Mesenchymal stem cell (in vitro differentiated cells and primary cell): ENCODE measurements at regions not wholly inside any gene's neighbourhood (a gene's known extent, or its start where the extent isn't known, plus 50 kb on each side); places are given as distances from the start of the nearest gene placed in this dataset.
"Not testable (repeated sequence)": the region's sequence is repeated elsewhere in the genome, so short reads cannot be mapped to it uniquely, and the experiment has no call there.

Source experiments
- DNase-seq: peaks from one replicate; pipeline ENCODE4 v3.0.0-alpha.2; 2013
- H2AFZ ChIP-seq: one replicate; pipeline ENCODE4 v1.6.1; 2013; ENCODE audit warnings: low read depth, mild to moderate bottlenecking, control low read depth, inconsistent platforms, low read length, moderate library complexity
- H2AK5ac ChIP-seq: 2 replicates; pipeline ENCODE4 v1.6.1; 2013; ENCODE audit warnings: low read length, moderate library complexity, mild to moderate bottlenecking, inconsistent platforms; ENCODE audit not compliant: severe bottlenecking
- H2BK120ac ChIP-seq: one replicate; pipeline ENCODE4 v1.6.1; 2013; ENCODE audit warnings: low read depth, mild to moderate bottlenecking, inconsistent platforms, low read length, moderate library complexity
- H2BK12ac ChIP-seq, 2 experiments: one replicate each; pipeline ENCODE4 v1.6.1; 2013; ENCODE audit warnings: inconsistent platforms in 2 of 2, low read length in 2 of 2, mild to moderate bottlenecking in 2 of 2, moderate library complexity in 2 of 2, control low read depth in 1 of 2
- H2BK15ac ChIP-seq: one replicate; pipeline ENCODE4 v1.6.1; 2013; ENCODE audit warnings: mild to moderate bottlenecking, low read depth, inconsistent platforms; ENCODE audit not compliant: poor library complexity, severe bottlenecking
- H2BK5ac ChIP-seq: 2 replicates; pipeline ENCODE4 v1.6.1; 2013; ENCODE audit warnings: low read depth, mild to moderate bottlenecking, low read length, control low read depth, inconsistent platforms; ENCODE audit not compliant: poor library complexity, severe bottlenecking
- H3K14ac ChIP-seq, 2 experiments: one replicate each; pipeline ENCODE4 v1.6.1; 2013; ENCODE audit warnings: inconsistent platforms in 2 of 2, low read length in 2 of 2, control low read depth in 1 of 2, mild to moderate bottlenecking in 1 of 2, moderate library complexity in 1 of 2
- H3K18ac ChIP-seq, 2 experiments: one replicate each; pipeline ENCODE4 v1.6.1; 2013; ENCODE audit warnings: inconsistent platforms in 2 of 2, low read length in 2 of 2, control low read depth in 1 of 2, low read depth in 1 of 2, mild to moderate bottlenecking in 1 of 2
- H3K23ac ChIP-seq, 2 experiments: one replicate each; pipeline ENCODE4 v1.6.1; 2013; ENCODE audit warnings: inconsistent platforms in 2 of 2, low read length in 2 of 2, mild to moderate bottlenecking in 2 of 2, moderate library complexity in 2 of 2, control low read depth in 1 of 2
- H3K27ac ChIP-seq: 2 replicates; pipeline ENCODE4 v1.5.1; 2013; ENCODE audit warnings: mild to moderate bottlenecking, moderate library complexity, low read length, control low read depth, inconsistent platforms; ENCODE audit not compliant: poor library complexity, severe bottlenecking
- H3K27me3 ChIP-seq, 2 experiments: 2 replicates each; pipeline versions ENCODE4 v1.6.1 to v1.7.0; 2013; ENCODE audit warnings: low read length in 2 of 2, mild to moderate bottlenecking in 2 of 2, moderate library complexity in 2 of 2, control low read depth in 1 of 2, inconsistent platforms in 1 of 2; ENCODE audit not compliant: control insufficient read depth in 1 of 2, insufficient read depth in 1 of 2
- H3K36me3 ChIP-seq, 2 experiments: 2 replicates each; pipeline versions ENCODE4 v1.6.1 to v1.7.0; 2013; ENCODE audit warnings: low read length in 2 of 2, control low read depth in 1 of 2, inconsistent platforms in 1 of 2, low read depth in 1 of 2, mild to moderate bottlenecking in 1 of 2; ENCODE audit not compliant: insufficient read depth in 2 of 2, control insufficient read depth in 1 of 2
- H3K4ac ChIP-seq, 2 experiments: one replicate each; pipeline ENCODE4 v1.6.1; 2013; ENCODE audit warnings: inconsistent platforms in 2 of 2, low read length in 2 of 2, mild to moderate bottlenecking in 2 of 2, moderate library complexity in 2 of 2, control low read depth in 1 of 2, low read depth in 1 of 2
- H3K4me1 ChIP-seq: 2 replicates; pipeline ENCODE4 v1.6.1; 2013; ENCODE audit warnings: low read depth, low read length, control low read depth; ENCODE audit not compliant: control insufficient read depth, insufficient read depth
- H3K4me2 ChIP-seq: 2 replicates; pipeline ENCODE4 v1.6.1; 2013; ENCODE audit warnings: low read length, mild to moderate bottlenecking, inconsistent platforms; ENCODE audit not compliant: poor library complexity, severe bottlenecking
- H3K4me3 ChIP-seq, 2 experiments: 2 replicates each; pipeline versions ENCODE4 v1.5.1 to v1.7.0; 2013; ENCODE audit warnings: low read length in 2 of 2, mild to moderate bottlenecking in 2 of 2, control low read depth in 1 of 2, low read depth in 1 of 2; ENCODE audit not compliant: insufficient read depth in 1 of 2
- H3K79me1 ChIP-seq: replicated peaks from 2 replicates; pipeline ENCODE4 v1.6.1; 2013; ENCODE audit warnings: mild to moderate bottlenecking, control low read depth, low read length, inconsistent platforms; ENCODE audit not compliant: poor library complexity, severe bottlenecking
- H3K9ac ChIP-seq: 2 replicates; pipeline ENCODE4 v1.7.0; 2013; ENCODE audit warnings: mild to moderate bottlenecking, low read length, moderate library complexity
- H3K9me3 ChIP-seq: 2 replicates; pipeline ENCODE4 v1.7.0; 2013; ENCODE audit warnings: mild to moderate bottlenecking, low read length; ENCODE audit not compliant: control insufficient read depth
- H4K8ac ChIP-seq: one replicate; pipeline ENCODE4 v1.6.1; 2013; ENCODE audit warnings: inconsistent platforms, mild to moderate bottlenecking, low read length, moderate library complexity
- H4K91ac ChIP-seq: one replicate; pipeline ENCODE4 v1.6.1; 2013; ENCODE audit warnings: mild to moderate bottlenecking, low read length, inconsistent platforms
- WGBS: methylation state at CpG from one replicate; pipeline ENCODE4 v1.1.7; 2013; ENCODE audit warnings: mixed read lengths; 5-methylcytosine and 5-hydroxymethylcytosine counted together

DNA sequence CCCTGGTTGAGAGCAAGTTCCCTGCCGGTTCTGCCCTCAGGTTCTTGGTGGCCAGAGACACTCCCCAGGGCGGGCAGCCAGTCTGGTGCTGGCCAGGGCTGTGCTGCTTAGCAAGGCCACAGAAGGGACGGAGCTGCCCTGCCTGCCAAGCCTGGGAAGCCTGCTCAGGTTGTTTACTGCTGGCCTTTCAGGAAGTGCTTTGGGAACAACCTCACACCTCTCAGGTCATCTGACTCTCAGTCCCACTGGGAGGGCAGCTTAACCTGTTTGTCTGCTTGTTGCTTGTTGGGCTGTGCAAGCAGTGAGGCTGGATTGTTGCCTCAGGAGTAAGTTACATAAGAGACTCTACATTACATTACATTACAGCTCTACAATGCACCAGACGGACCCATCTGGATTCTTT lies 75.8 kb upstream of the AFDN start:
- H3K14ac ChIP-seq, result peak overlapping the region in 1 of 2 experiments; percentile 71
- H3K4me2 ChIP-seq, result no peak overlapping the region
- H3K4ac ChIP-seq, result peak overlapping the region; percentile 43 to 51
- peak overlapping the region; percentile 62 to 71 for H3K18ac ChIP-seq
- H3K9me3 ChIP-seq, result no peaks in the 10 kb centered on the region
- no peak overlapping the region for H3K23ac ChIP-seq
- peak; percentile 28 for DNase-seq
- H3K4me1 ChIP-seq, result peaks cover 8% of the 10 kb centered on the region
- H2BK5ac ChIP-seq, result no peak overlapping the region
- H3K27ac ChIP-seq, result no peak overlapping the region
- peaks cover 12 to 22% of the 10 kb centered on the region in 2 experiments for H3K27me3 ChIP-seq
- peak overlapping the region; percentile 27 for H2AFZ ChIP-seq
- H3K36me3 ChIP-seq, result no peaks in the 10 kb centered on the region
- no peak overlapping the region for H2BK15ac ChIP-seq
- H3K79me1 ChIP-seq, result no peaks in the 10 kb centered on the region
- H3K4me3 ChIP-seq, result no peak overlapping the region
- peak overlapping the region; percentile 81 for H4K91ac ChIP-seq
- peak overlapping the region; percentile 36 for H4K8ac ChIP-seq
- 73% methylated on average over 4 of the region's 4 CpGs for WGBS
- H2BK12ac ChIP-seq, result peak overlapping the region; percentile 61 to 84
- no peak overlapping the region for H3K9ac ChIP-seq
- no peak overlapping the region for H2AK5ac ChIP-seq
- H2BK120ac ChIP-seq, result no peak overlapping the region

DNA sequence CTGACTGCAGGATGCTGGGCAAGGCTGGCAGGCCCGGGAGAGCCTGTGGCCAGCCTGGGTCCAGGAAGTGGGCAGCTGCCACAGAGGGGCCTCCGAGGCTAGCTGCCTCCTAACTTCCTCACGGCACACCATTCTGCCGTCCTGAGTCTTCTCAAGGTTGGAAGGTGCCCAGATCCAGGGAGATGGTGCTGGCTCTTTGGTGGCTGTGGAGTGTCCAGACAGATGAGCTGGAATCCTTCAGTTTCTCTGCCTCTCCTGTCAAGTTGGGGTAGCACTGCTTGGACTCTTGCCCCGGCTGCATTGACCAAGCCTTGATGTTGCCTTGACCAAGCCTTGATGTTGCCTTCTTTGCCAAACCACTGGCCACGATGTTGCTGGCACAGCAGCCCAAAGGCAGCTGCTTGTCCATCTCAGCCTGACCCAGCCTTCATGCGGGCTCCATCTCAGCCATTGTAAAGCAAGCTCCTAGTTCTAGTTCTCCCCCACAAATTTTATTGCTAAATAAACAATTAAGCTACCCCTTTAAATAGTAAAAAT lies 75.1 kb upstream of the AFDN start:
- Histone ChIP-seq H4K8ac (no peak overlapping the region), H2AK5ac (no peak overlapping the region), H3K23ac (peak overlapping the region in 1 of 2 experiments; percentile 89), H2BK5ac (no peak overlapping the region), H3K4ac (peak overlapping the region; percentile 13 to 67), H3K27ac (no peak overlapping the region), H3K9me3 (no peaks in the 10 kb centered on the region), H3K4me3 (no peak overlapping the region), H3K9ac (no peak overlapping the region), H2BK15ac (peak overlapping the region; percentile 44), H2BK12ac (peak overlapping the region in 1 of 2 experiments; percentile 83), H3K27me3 (peaks cover 12 to 15% of the 10 kb centered on the region in 2 experiments), H3K4me2 (no peak overlapping the region), H4K91ac (no peak overlapping the region), H2BK120ac (no peak overlapping the region), H3K14ac (peak overlapping the region in 1 of 2 experiments; percentile 48), H3K79me1 (no peaks in the 10 kb centered on the region), H2AFZ (no peak overlapping the region), H3K18ac (peak overlapping the region; percentile 23 to 76), H3K36me3 (no peaks in the 10 kb centered on the region), H3K4me1 (peaks cover 8% of the 10 kb centered on the region)
- WGBS, result 87% methylated on average over 6 of the region's 7 CpGs
- DNase-seq, result no peak

DNA sequence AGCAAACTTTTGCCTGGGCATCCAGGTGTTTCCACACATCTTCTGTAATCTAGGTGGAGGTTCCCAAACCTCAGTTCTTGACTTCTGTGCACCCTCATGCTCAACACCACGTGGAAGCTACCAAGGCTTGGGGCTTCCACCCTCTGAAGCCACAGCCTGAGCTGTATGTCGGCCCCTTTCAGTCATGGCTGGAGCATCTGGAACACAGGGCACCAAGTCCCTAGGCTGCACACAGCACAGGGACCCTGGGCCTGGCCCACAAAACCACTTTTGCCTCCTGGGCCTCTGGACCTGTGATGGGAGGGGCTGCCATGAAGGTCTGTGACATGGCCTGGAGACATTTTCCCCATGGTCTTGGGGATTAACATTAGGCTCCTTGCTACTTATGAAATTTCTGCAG lies 73.4 kb upstream of the AFDN start:
- H3K14ac ChIP-seq, H3K9me3 ChIP-seq, H3K4me2 ChIP-seq, H3K4ac ChIP-seq, H3K79me1 ChIP-seq, H3K18ac ChIP-seq, H2BK120ac ChIP-seq, H2AK5ac ChIP-seq, H3K27ac ChIP-seq, H3K4me1 ChIP-seq, H4K91ac ChIP-seq, H3K23ac ChIP-seq, H3K4me3 ChIP-seq, H3K9ac ChIP-seq, DNase-seq, H2BK12ac ChIP-seq, H4K8ac ChIP-seq, H2BK15ac ChIP-seq, H2AFZ ChIP-seq, H2BK5ac ChIP-seq, H3K36me3 ChIP-seq: not testable (repeated sequence)
- WGBS, result 64% methylated on average over 2 of the region's 2 CpGs
- peaks cover 8 to 10% of the 10 kb centered on the region in 2 experiments for H3K27me3 ChIP-seq

DNA sequence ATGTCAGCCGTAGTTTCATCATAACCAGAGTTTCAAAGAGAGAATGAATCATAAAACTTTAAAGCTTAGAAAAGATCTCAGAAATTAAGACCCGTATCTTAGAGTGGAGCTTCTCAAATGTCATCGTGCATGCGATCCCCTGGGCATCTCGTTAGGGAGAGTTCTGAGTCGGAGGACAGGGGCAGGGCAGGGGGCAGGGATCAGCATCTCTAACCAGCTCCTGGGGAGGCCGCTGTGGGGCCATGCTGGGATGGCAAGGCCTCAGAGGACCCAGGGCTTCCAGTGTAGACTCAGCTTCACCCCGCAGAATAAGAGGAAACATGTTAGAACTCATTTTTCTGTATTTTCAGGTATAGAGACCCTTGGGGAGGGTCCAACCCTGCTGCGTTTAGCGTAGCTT lies 72.0 kb upstream of the AFDN start:
- Histone ChIP-seq H3K27me3 (peaks cover 3 to 6% of the 10 kb centered on the region in 2 experiments), H3K4me2 (no peak overlapping the region), H3K4me1 (peaks cover 4% of the 10 kb centered on the region), H2AFZ (no peak overlapping the region), H2BK5ac (no peak overlapping the region), H3K14ac (no peak overlapping the region), H4K91ac (no peak overlapping the region), H2BK12ac (no peak overlapping the region), H3K79me1 (no peaks in the 10 kb centered on the region), H2BK15ac (no peak overlapping the region), H4K8ac (no peak overlapping the region), H3K27ac (no peak overlapping the region), H3K23ac (no peak overlapping the region), H2AK5ac (no peak overlapping the region), H3K4ac (no peak overlapping the region), H3K18ac (no peak overlapping the region), H3K9me3 (no peaks in the 10 kb centered on the region), H3K9ac (no peak overlapping the region), H3K4me3 (no peak overlapping the region), H3K36me3 (no peaks in the 10 kb centered on the region), H2BK120ac (no peak overlapping the region)
- 92% methylated on average over 9 of the region's 10 CpGs for WGBS
- no peak for DNase-seq
